Astrocyte of the spinal cord (primary cell): ENCODE measurements at regions not wholly inside any gene's neighbourhood (a gene's known extent, or its start where the extent isn't known, plus 50 kb on each side); places are given as distances from the start of the nearest gene placed in this dataset.

Experiments
- DNase-seq: peaks from one replicate; pipeline ENCODE4 v3.0.0; 2011; ENCODE audit warnings: low read depth, low spot score
- H3K4me3 ChIP-seq: 2 replicates; pipeline ENCODE4 v1.5.1; 2011; ENCODE audit warnings: low read depth, mild to moderate bottlenecking, low read length, moderate library complexity
- CTCF ChIP-seq: IDR thresholded peaks from 2 replicates; pipeline ENCODE4 v1.5.1; 2012; ENCODE audit warnings: low read depth, mild to moderate bottlenecking, low read length, inconsistent platforms
- in situ Hi-C: cut with HindIII; loops from 2 replicates; pipeline ENCODE4 v1.10.0; 2017; ENCODE audit warnings: low sequenced_read_pairs

DNA sequence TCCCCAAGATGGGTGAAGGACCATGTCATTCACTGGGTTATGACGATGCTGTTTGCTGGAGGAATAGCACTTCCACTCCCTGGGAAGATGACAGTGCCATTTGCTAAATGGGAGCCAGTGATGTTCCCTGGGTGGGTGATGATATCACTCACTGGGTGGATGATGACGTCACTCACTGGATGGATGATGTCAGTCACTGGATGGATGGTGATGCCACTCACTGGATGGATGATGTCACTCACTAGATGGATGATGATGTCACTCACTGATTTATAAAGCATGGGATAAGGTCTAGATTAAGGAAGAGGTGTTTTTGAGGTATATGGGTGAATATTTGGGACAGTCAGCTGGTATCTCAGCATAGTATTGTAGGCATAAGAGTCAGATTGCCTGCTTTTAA is 457.2 kb downstream of the AJAP1 start:
- in situ Hi-C loops: no loop called here
- no peak overlapping the region for H3K4me3 ChIP-seq
- no peak for TF ChIP-seq CTCF
- no peak for DNase-seq

DNA sequence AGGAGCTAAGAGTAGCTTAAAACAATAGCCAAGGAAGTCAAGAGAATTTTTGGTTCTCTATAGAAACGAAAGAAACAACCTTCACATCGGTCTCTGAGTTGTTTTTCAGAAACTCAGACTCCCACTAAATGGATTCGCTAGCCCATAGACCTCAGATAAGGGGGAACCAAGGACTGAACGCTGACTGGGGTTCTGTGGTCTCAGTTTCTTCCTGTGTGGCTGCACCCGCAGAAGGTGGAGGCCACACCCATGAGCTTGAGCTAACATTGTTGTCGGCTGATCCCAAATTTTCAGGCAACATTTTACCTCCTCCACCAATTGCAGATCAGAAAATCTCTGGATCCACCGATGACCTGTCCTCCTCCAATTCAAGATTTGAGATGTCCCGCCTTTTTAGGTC is 456.1 kb downstream of the AJAP1 start:
- H3K4me3 ChIP-seq: no peak overlapping the region
- no peak for TF ChIP-seq CTCF
- in situ Hi-C loops: no loop called here
- DNase-seq: no peak

GRCh38 chr1:5109633-5110032 is 455.2 kb downstream of the AJAP1 start:
- in situ Hi-C loops: no loop called here
- DNase-seq: no peak
- no peak overlapping the region for H3K4me3 ChIP-seq
- TF ChIP-seq CTCF: no peak

DNA sequence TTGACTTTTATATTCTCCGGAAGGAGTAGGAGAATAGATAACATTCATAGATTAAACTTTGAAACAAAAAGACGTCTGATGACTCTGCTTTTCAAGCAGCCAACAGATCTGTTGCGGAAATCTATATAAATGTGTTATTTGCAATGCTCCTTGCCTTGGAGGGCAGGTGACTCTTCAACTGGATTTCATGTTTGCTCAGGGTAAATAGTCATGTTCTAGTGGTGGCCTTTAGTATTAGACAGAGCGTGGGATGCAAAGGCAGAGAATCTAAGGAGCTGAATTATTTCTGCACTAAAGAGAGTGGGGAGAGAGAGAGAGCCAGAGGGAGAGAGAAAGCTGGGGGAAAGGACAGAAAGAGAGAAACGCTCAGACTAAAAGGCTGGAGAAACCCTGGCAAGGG is 454.3 kb downstream of the AJAP1 start:
- no peak for DNase-seq
- in situ Hi-C loops: no loop called here
- no peak overlapping the region for H3K4me3 ChIP-seq
- no peak for TF ChIP-seq CTCF

DNA sequence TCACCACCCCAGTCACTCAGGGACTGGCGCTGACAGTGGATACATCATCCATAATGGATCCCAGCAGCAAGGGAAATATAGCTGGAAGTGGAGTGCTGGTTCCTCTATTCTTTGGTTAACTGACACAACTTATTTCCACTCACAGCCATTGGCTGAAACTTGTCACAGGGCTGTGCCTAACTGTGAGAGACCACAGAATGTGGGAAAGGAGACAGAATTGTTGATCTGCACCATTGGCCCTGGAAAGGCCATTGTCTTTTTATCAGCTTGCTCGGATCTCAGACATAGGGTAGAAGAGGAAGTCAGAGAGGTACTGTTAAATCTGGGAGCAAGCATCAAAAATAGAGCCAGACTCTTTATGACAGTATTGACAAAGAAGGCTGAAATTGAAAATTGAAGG is 451.3 kb downstream of the AJAP1 start:
- no peak overlapping the region for H3K4me3 ChIP-seq
- in situ Hi-C loops: no loop called here
- TF ChIP-seq CTCF: no peak
- no peak for DNase-seq

DNA sequence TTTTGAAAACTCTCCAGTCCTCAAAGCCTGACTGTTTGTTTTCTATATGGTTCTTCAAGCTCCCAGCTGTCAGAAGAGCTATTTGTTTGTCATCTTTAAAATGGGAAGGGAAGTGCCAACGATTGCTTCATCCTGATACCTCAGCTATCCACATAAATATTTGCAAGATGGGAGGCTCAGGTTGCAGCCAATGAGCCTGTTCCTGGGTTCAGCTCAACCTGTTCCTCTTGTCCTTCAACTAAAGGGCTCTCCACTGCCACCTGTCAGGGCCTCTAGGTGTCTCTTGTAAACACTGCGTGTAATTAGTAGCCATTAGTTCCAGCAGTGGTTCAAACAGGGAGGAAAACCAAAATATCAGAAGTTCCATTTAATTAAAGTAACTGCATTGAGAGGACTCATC is 445.1 kb downstream of the AJAP1 start:
- TF ChIP-seq CTCF: no peak
- DNase-seq: no peak
- no peak overlapping the region for H3K4me3 ChIP-seq
- in situ Hi-C loops: no loop called here

GRCh38 chr1:5098981-5099385 is 444.6 kb downstream of the AJAP1 start:
- H3K4me3 ChIP-seq: no peak overlapping the region
- no peak for TF ChIP-seq CTCF
- DNase-seq: no peak
- in situ Hi-C loops: no loop called here
